ENCODE measurements at regions not wholly inside any gene's neighbourhood (a gene's known extent, or its start where the extent isn't known, plus 50 kb on each side); places are given as distances from the start of the nearest gene placed in this dataset.
"Not testable (repeated sequence)": the region's sequence is repeated elsewhere in the genome, so short reads cannot be mapped to it uniquely, and the experiment has no call there.

DNA sequence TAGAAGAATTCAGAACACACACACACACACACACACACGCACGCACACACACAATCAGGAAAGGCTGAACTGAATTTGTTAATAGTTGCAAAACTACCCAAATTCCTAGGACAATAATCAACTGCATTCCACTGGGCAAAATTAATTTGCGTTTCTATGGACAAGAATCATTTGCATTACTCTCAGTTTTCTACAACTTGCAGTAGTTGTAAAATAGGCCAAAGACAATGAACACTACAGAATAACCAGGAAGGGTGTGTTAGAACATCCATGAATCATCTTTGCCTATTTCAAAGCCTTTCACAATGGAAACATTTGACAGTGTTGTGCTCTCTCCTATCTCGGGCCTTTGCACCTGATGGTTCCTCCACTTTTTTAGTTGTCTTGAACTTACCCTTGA is 77.1 kb upstream of the IGFBP7 start:
- DNase-seq (ENCODE audit: low read depth, low spot score), result no peak

DNA sequence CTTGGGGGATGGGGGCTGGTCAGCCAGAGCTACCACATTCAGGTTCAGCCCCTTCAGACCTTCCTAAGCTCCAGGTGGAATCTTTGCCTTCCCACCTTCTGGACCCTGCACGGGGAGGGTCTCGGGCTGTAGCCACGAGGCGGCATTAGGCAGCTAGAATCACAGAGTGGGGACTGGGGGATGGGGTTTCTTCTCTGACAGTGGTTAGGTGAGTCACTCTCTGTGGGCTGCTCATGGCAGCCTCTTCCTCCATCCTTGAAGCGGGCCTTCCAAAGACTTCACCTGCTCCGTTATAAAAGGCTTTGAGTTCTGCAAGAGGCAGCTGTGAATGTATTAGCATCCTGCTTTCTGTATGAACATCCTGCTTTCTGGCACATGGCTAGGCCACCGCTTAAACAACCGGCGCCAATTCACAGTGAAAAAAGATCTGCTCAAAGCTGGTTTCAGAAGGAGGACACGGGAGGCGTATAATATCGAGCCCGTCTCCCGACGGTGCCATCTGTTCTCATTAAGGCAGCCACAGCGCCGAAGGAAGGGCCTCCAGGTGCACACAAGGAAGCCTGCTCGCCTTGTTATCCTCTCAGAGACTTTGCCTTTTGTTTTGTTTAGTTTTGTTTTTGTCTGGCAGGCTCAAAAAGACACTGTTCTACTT is 74.3 kb upstream of the IGFBP7 start:
- no peak for DNase-seq (ENCODE audit: low read depth, low spot score)

DNA sequence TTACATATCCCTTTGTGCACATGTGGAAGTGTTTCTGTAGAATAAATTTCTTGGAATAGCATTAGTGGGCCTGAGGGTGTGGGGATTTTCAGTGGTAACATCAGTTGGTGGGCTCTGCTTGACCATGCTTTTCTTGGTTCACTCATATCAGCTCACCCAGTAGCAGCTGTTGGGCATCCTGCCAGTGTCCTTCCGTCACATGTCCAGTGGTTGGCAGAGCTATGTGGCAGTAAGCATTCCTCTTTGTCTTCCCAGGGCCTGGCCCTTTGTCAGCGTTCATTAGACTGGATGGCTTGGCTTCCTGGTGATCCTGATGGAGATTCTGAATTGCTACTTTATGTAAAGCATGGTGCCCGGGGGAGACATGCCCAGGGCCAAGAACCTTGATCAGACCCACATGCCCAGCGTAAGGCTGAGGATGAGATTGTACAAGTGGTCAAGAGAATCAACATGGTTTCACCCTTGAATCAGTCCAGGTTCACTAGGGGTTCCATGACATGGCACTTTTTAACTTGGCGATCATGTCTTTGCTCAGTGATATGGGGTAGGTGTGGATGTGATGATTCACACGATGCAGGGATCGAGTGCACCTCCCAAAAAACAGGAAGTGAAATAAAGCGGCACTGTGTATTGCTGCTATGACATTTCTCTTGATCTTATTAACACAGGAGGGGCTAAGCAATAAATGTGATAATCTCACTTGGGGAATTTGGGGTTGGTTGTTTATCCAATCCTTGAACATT is 72.1 kb upstream of the IGFBP7 start:
- DNase-seq (ENCODE audit: low read depth, low spot score), result no peak

DNA sequence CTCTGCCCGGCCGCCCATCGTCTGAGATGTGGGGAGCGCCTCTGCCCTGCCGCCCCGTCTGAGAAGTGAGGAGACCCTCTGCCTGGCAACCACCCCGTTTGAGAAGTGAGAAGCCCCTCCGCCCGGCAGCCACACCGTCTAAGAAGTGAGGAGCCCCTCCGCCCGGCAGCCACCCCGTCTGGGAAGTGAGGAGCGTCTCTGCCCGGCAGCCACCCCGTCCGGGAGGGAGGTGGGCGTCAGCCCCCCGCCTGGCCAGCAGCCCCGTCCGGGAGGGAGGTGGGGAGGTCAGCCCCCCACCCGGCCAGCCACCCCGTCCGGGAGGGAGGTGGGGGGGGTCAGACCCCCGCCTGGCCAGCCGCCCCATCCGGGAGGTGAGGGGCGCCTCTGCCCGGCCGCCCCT is 63.0 kb upstream of the IGFBP7 start:
- DNase-seq (ENCODE audit: low read depth, low spot score), result not testable (repeated sequence)

DNA sequence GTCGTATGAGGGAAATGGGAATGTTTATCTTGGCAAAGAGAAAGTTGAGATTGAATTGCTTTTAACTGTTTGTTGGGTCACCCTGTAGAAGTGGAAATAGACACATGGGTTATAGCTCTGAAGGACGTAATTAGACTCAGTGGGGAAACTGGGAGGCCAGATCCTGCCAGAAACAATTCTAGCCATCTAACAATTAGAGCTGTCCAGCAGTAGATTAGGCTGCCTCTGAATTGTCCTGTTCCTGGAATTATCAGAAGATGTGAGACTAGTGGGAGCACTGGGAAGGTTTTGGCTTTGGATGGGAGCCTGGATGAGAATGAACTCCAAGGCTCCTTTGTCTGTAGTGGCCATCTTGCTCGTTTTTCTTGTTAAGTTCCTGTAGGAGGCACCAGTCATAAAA is 61.9 kb upstream of the IGFBP7 start:
- no peak for DNase-seq (ENCODE audit: low read depth, low spot score)

DNA sequence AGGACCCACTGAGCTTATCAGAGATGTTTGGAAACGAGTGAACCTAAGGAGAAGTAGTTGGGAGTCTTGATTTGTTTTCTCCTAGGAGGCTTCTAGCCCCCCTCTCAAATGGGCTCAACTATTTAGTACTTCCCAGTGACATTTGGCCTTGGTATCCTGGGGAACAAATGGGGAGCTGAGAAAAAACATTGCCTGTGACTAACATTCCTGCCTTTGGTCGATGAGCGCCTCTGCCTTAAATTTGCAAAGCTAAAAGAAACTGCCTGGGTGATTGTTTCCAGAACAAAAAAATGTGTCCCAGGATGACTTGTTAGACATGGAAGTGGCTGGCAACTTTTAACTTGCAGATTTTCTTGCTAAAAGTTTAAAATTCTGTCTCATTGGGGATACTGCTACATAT is 58.8 kb upstream of the IGFBP7 start:
- no peak for DNase-seq (ENCODE audit: low read depth, low spot score)

DNA sequence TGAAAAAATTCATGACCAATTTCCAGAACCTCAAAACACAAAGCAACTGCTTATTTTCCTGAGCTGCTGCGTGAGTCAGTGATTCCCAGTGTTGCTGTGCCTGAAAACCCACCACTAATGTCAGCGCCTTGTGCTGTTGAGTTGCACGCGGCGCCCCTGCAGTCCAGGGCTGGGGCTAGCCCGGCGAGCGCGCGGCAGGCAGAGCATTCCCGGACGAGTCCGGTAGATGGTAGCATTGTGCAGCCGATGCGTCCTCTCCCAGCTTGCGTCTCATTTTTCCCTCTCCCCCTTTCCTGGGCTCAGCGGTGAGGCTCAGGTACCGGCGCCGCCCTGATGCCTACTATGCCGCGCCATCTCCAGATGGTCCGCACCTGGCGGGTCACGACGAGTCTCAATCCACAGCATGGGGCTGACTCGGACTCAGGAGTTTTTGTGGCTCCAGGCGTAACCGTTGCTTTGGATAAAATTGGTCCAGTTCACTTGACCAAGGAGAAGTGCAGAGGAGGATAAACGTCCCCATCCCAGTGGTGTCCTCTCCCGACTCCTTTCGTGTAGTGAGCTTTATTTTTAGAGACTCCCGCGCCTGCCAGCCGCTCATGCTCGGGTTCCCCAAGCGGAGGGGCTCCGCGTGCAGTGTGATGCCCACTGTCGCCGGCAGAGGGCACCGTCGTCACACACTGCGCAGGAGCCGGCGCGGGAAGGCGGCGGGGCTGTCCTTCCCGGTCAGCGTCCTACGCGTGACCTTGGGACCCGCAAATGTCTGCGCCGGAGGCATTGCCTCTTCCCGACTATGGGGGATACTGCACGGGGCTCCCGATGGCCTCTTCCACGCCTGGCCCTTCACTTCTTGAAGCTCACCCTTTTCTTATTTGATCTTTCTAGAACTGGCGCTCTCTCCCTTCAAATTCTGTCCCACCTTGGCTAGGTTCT is 53.6 kb upstream of the IGFBP7 start:
- DNase-seq (ENCODE audit: low read depth, low spot score), result peak; percentile 97

DNA sequence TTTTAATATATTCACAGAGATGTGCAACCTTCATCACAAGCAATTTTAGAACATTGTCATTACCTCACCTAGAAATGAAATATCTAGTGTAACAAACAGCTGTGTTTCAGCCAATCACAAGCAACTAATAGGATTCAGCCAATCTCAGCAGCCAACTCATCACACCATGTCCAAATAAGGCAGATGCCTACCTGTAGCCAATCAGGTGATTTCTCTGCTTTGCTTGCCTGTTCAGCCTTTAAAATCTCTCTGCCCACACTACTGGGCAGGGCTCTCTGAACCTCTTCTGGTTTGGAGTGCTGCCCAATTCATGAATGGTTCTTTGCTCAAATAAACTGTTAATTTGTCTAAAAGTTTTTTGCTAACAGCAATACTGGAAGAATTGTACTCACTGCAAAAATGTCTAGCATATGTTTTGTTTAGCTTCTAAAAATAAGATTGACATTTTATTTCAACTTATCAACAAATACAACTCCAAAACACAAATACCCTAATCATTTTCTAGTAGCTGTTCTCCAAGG is 52.4 kb upstream of the IGFBP7 start:
- DNase-seq (ENCODE audit: low read depth, low spot score), result no peak
